ENCODE measurements at regions not wholly inside any gene's neighbourhood (a gene's known extent, or its start where the extent isn't known, plus 50 kb on each side); places are given as distances from the start of the nearest gene placed in this dataset.

- CTCF ChIA-PET, result interaction anchor here (0.7 to 1.6 kb wide), 2 partner anchors 14 to 260 kb away, joined by 6 read pairs; no protein-coding TSS in a partner anchor
- no peak overlapping the region for H3K27ac ChIP-seq (ENCODE audit: extremely low read depth, low read depth, low read length)
- no peaks in the 10 kb centered on the region for H3K9me3 ChIP-seq (ENCODE audit: control insufficient read depth, insufficient read depth, low read depth, low read length)
- no peaks in the 10 kb centered on the region for H3K36me3 ChIP-seq (ENCODE audit: control insufficient read depth in 2 of 2, insufficient read depth in 1 of 2, low read length in 2 of 2)
- TF ChIP-seq ZNF707 (tag by site-specific recombination; IDR thresholded peaks at IDR 0.05), result no peak
- TF ChIP-seq ZNF26 (tag by site-specific recombination; IDR thresholded peaks at IDR 0.05), result no peak
- TF ChIP-seq ZEB2 (tag by site-specific recombination; IDR thresholded peaks at IDR 0.05), result no peak
- no peak for TF ChIP-seq ZNF549 (tag by site-specific recombination; IDR thresholded peaks at IDR 0.05)
- no peak for TF ChIP-seq HOXC10 (CRISPR knock-in tag; IDR thresholded peaks at IDR 0.05)
- no peak for TF ChIP-seq MYNN (tag by site-specific recombination; IDR thresholded peaks at IDR 0.05; ENCODE audit: borderline replicate concordance)
- H3K4me1 ChIP-seq (ENCODE audit: control insufficient read depth, insufficient read depth, low read length), result no peaks in the 10 kb centered on the region
- H3K4me3 ChIP-seq (ENCODE audit: low read depth, low read length), result no peak overlapping the region
- POLR2A ChIA-PET, result no interaction called here
Measured at GRCh38 chr14:24693353-24693737, 59.4 kb upstream of the GZMB start.

- Histone ChIP-seq H3K9me3 (ENCODE audit: control insufficient read depth, insufficient read depth, low read depth, low read length) (no peaks in the 10 kb centered on the region), H3K4me1 (ENCODE audit: control insufficient read depth, insufficient read depth, low read length) (no peaks in the 10 kb centered on the region), H3K27ac (ENCODE audit: extremely low read depth, low read depth, low read length) (no peak overlapping the region), H3K4me3 (ENCODE audit: low read depth, low read length) (no peak overlapping the region), H3K36me3 (ENCODE audit: control insufficient read depth in 2 of 2, insufficient read depth in 1 of 2, low read length in 2 of 2) (no peaks in the 10 kb centered on the region)
- ChIA-PET POLR2A (no interaction called here), CTCF (interaction anchor here (1.6 kb wide), 1 partner anchor 13 kb away, joined by 6 read pairs; no protein-coding TSS in a partner anchor)
- no peak for TF ChIP-seq ZSCAN30 (tag by site-specific recombination; IDR thresholded peaks at IDR 0.05)
- TF ChIP-seq ZNF645 (tag by site-specific recombination; IDR thresholded peaks at IDR 0.05), result no peak
- TF ChIP-seq ZNF785 (tag by site-specific recombination; IDR thresholded peaks at IDR 0.05), result no peak
- TF ChIP-seq ZSCAN18 (tag by site-specific recombination; IDR thresholded peaks at IDR 0.05), result no peak
- no peak for TF ChIP-seq ZNF600 (tag by site-specific recombination; IDR thresholded peaks at IDR 0.05)
- no peak for TF ChIP-seq ZNF174 (tag by site-specific recombination; IDR thresholded peaks at IDR 0.05)
- no peak for TF ChIP-seq ZNF521 (tag by site-specific recombination; IDR thresholded peaks at IDR 0.05)
- TF ChIP-seq ZBTB26 (tag by site-specific recombination; optimal IDR thresholded peaks at IDR 0.05), result no peak
- TF ChIP-seq OSR2 (tag by site-specific recombination; IDR thresholded peaks at IDR 0.05), result no peak
- no peak for TF ChIP-seq ZNF660 (tag by site-specific recombination; IDR thresholded peaks at IDR 0.05)
- TF ChIP-seq ZNF596 (tag by site-specific recombination; IDR thresholded peaks at IDR 0.05), result no peak
- TF ChIP-seq ZNF707 (tag by site-specific recombination; IDR thresholded peaks at IDR 0.05), result no peak
- TF ChIP-seq ZBTB7A (tag by site-specific recombination; IDR thresholded peaks at IDR 0.05; ENCODE audit: low read depth), result no peak
- TF ChIP-seq ZNF510 (tag by site-specific recombination; IDR thresholded peaks at IDR 0.05; ENCODE audit: insufficient replicate concordance), result no peak
- TF ChIP-seq ZNF670 (tag by site-specific recombination; IDR thresholded peaks at IDR 0.05; ENCODE audit: low read depth), result no peak
- no peak for TF ChIP-seq ZNF585B (tag by site-specific recombination; IDR thresholded peaks at IDR 0.05)
- TF ChIP-seq KLF8 (tag by site-specific recombination; IDR thresholded peaks at IDR 0.05), result no peak
- TF ChIP-seq ZNF394 (tag by site-specific recombination; IDR thresholded peaks at IDR 0.05; ENCODE audit: borderline replicate concordance), result no peak
- TF ChIP-seq PATZ1 (tag by site-specific recombination; IDR thresholded peaks at IDR 0.05), result no peak
Measured at GRCh38 chr14:24692382-24693352, 58.7 kb upstream of the GZMB start.

Measured in HEK293 (cell line).